PFSK-1 (cell line): ENCODE measurements at regions not wholly inside any gene's neighbourhood (a gene's known extent, or its start where the extent isn't known, plus 50 kb on each side); places are given as distances from the start of the nearest gene placed in this dataset.

Experiments
- FOXP2 ChIP-seq: optimal IDR thresholded peaks from 2 replicates; pipeline ENCODE3; 2011; ENCODE audit warnings: borderline replicate concordance, control low read depth, inconsistent platforms; ENCODE audit not compliant: insufficient read depth; ENCODE audit errors: extremely low read length, extremely low read depth
- POLR2AphosphoS5 ChIP-seq: IDR thresholded peaks from 2 replicates; pipeline ENCODE4 v1.6.1; 2012; ENCODE audit warnings: low read depth, mild to moderate bottlenecking, control low read depth, low read length, moderate library complexity
- SIN3A ChIP-seq: IDR thresholded peaks from 2 replicates; pipeline ENCODE4 v1.6.1; 2012; ENCODE audit warnings: mild to moderate bottlenecking, low read length, moderate library complexity, borderline replicate concordance; ENCODE audit not compliant: insufficient read depth
- TAF1 ChIP-seq: IDR thresholded peaks from 2 replicates; pipeline ENCODE4 v1.6.1; 2012; ENCODE audit warnings: low read length, control low read depth, borderline replicate concordance; ENCODE audit not compliant: insufficient read depth
- TF ChIP-seq, protein P1 (sequence below), 2 experiments: IDR thresholded peaks; 2 replicates each; pipeline versions ENCODE4 v1.6.1 to v1.8.0; 2011 to 2012; ENCODE audit warnings: low read depth in 2 of 2, low read length in 2 of 2, control low read depth in 1 of 2, inconsistent platforms in 1 of 2, mild to moderate bottlenecking in 1 of 2, moderate library complexity in 1 of 2; ENCODE audit not compliant: insufficient read depth in 1 of 2

DNA sequence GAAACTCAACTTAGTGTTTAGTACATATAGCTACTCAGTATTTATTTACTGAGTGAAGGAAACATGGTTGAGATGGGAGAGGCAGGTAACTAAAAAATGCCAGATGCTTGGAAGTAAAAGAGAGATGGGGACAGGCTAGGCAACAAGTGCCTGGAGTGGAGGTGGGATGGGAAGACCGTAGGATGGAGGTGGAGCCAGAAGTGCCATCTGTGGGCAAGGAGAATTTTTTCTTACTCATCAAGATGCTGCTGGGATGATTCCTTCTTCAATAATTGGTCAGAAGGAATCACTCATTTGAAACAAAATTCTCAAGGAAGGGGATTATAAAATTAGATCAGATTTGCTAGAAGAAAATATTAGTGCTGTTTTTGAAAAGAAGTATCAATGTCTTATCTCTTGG lies 72.9 kb downstream of the IFI44 start:
- TF ChIP-seq FOXP2: no peak
- TF ChIP-seq TAF1: no peak
- TF ChIP-seq, protein P1, sequence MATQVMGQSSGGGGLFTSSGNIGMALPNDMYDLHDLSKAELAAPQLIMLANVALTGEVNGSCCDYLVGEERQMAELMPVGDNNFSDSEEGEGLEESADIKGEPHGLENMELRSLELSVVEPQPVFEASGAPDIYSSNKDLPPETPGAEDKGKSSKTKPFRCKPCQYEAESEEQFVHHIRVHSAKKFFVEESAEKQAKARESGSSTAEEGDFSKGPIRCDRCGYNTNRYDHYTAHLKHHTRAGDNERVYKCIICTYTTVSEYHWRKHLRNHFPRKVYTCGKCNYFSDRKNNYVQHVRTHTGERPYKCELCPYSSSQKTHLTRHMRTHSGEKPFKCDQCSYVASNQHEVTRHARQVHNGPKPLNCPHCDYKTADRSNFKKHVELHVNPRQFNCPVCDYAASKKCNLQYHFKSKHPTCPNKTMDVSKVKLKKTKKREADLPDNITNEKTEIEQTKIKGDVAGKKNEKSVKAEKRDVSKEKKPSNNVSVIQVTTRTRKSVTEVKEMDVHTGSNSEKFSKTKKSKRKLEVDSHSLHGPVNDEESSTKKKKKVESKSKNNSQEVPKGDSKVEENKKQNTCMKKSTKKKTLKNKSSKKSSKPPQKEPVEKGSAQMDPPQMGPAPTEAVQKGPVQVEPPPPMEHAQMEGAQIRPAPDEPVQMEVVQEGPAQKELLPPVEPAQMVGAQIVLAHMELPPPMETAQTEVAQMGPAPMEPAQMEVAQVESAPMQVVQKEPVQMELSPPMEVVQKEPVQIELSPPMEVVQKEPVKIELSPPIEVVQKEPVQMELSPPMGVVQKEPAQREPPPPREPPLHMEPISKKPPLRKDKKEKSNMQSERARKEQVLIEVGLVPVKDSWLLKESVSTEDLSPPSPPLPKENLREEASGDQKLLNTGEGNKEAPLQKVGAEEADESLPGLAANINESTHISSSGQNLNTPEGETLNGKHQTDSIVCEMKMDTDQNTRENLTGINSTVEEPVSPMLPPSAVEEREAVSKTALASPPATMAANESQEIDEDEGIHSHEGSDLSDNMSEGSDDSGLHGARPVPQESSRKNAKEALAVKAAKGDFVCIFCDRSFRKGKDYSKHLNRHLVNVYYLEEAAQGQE (IDR thresholded peaks at IDR 0.05; ENCODE audit: insufficient read depth in 1 of 2, low read depth in 2 of 2, low read length in 2 of 2): no peak
- no peak for TF ChIP-seq POLR2AphosphoS5
- no peak for TF ChIP-seq SIN3A

DNA sequence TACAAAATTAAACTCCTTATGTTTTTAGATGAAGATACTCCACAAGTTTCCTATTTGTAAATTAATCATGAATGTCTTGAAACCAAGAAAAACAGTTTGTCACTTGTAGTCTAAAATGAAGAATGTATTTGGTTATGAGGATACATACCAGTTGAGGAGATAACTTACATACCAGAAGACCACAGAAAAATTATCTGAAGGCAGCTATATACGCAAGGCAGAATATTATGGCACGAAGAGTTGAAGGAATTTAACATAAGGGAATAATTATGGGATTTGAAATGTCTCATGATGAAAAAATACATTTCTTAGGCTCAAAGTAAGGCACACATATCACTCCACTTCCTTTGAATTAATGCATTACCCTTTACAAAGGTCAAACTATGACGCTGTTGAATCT lies 73.3 kb downstream of the IFI44 start:
- TF ChIP-seq FOXP2: no peak
- TF ChIP-seq, protein P1 (IDR thresholded peaks at IDR 0.05; ENCODE audit: insufficient read depth in 1 of 2, low read depth in 2 of 2, low read length in 2 of 2): no peak
- no peak for TF ChIP-seq POLR2AphosphoS5
- TF ChIP-seq SIN3A: no peak
- no peak for TF ChIP-seq TAF1

DNA sequence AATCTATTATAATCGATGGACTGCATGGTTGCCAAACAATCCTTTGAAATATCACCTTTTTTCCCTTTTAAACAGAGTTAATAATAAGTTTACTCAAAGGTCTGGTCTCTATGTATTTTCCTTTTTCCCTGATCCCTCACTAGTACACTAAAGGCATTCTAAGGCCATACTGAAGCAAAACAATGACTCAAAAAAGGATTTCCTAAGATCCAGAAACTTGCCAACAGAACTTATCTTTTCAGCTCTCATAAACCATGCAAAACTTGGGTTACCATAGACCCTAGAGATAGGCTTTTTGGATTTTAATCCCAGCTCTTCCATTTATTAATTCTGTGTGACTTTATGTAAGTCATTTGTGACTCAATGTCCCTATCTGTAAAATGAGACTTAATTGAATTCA lies 77.1 kb downstream of the IFI44 start:
- TF ChIP-seq SIN3A (no peak), FOXP2 (no peak), POLR2AphosphoS5 (no peak), TAF1 (no peak)
- TF ChIP-seq, protein P1 (IDR thresholded peaks at IDR 0.05; ENCODE audit: insufficient read depth in 1 of 2, low read depth in 2 of 2, low read length in 2 of 2): no peak

DNA sequence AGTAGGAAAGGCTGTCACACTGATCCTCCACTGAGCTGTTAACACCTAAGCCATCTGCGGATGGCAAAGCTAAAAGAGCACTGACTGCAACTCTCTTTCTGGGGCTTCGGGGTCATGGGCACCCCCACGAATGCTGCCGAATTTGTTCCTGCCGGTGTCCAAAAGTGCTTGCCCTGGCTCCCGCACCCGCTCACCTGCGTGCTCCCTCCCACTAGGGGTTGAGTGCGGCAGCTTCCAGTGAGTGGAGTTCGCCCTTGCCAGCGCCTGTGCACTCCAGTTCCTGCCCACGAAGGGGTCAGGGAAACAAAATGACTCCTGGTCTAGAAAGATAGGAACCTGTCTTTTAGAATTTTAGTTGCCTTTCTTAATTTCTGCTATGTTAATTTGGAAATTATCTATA lies 78.7 kb downstream of the IFI44 start:
- no peak for TF ChIP-seq POLR2AphosphoS5
- TF ChIP-seq, protein P1 (IDR thresholded peaks at IDR 0.05; ENCODE audit: insufficient read depth in 1 of 2, low read depth in 2 of 2, low read length in 2 of 2): no peak
- TF ChIP-seq SIN3A: no peak
- no peak for TF ChIP-seq FOXP2
- TF ChIP-seq TAF1: no peak

DNA sequence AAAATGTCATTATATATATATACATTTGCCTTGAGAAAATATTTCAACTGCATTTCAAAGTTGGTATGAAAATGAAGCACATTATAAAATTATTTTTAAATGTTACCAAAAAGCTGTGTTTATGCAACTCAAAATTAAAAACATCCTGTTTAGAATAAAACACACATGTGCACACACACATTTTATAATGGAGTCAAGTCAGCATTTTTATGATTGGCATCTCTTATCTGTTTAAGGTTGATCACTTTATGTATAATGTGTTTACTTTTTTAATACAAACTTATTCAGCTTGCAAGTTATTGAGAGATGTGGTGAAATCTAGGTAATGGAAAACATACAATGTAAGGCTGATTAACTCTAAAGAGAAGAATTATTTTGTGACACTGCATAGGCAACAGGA lies 80.4 kb downstream of the IFI44 start:
- TF ChIP-seq FOXP2: no peak
- TF ChIP-seq, protein P1 (IDR thresholded peaks at IDR 0.05; ENCODE audit: insufficient read depth in 1 of 2, low read depth in 2 of 2, low read length in 2 of 2): no peak
- no peak for TF ChIP-seq SIN3A
- no peak for TF ChIP-seq TAF1
- no peak for TF ChIP-seq POLR2AphosphoS5
